Hepatocyte (in vitro differentiated cells): ENCODE measurements at regions not wholly inside any gene's neighbourhood (a gene's known extent, or its start where the extent isn't known, plus 50 kb on each side); places are given as distances from the start of the nearest gene placed in this dataset.

ENCODE experiments used
- CTCF ChIP-seq: fragments of 200-600 bp; sonication (generic); IDR thresholded peaks from 2 replicates; pipeline ENCODE4 v1.5.1; 2016; ENCODE audit warnings: antibody characterized with exemption, mild to moderate bottlenecking; ENCODE audit not compliant: poor library complexity
- EZH2phosphoT487 ChIP-seq: fragments of 200-600 bp; sonication (generic); IDR thresholded peaks from one replicate; pipeline ENCODE4 v1.6.1; 2018; ENCODE audit warnings: antibody characterized with exemption, mild to moderate bottlenecking, low read depth, moderate library complexity; ENCODE audit not compliant: unreplicated experiment, severe bottlenecking

GRCh38 chr9:13707612-13708576 lies 428.4 kb upstream of the MPDZ start:
- TF ChIP-seq EZH2phosphoT487 (no peak), CTCF (no peak)
